Rectal smooth muscle tissue (tissue), 1 donor: ENCODE measurements at regions not wholly inside any gene's neighbourhood (a gene's known extent, or its start where the extent isn't known, plus 50 kb on each side); places are given as distances from the start of the nearest gene placed in this dataset.
A peak's percentile ranks its signal among the peaks of the same experiment; 100 is the strongest.
"Not testable (repeated sequence)": the region's sequence is repeated elsewhere in the genome, so short reads cannot be mapped to it uniquely, and the experiment has no call there.

Experiments used
- H3K27ac ChIP-seq: one replicate; pipeline ENCODE4 v1.7.0; 2013; ENCODE audit warnings: low read depth, low read length, inconsistent platforms
- H3K27me3 ChIP-seq: one replicate; pipeline ENCODE4 v1.7.0; 2013; ENCODE audit warnings: low read length; ENCODE audit not compliant: control insufficient read depth, insufficient read depth
- H3K36me3 ChIP-seq: one replicate; pipeline ENCODE4 v1.7.0; 2013; ENCODE audit warnings: low read length; ENCODE audit not compliant: control insufficient read depth, insufficient read depth
- H3K4me1 ChIP-seq: one replicate; pipeline ENCODE4 v1.7.0; 2013; ENCODE audit warnings: low read length; ENCODE audit not compliant: control insufficient read depth, insufficient read depth
- H3K4me3 ChIP-seq: one replicate; pipeline ENCODE4 v1.7.0; 2013; ENCODE audit warnings: low read length
- H3K9ac ChIP-seq: one replicate; pipeline ENCODE4 v1.7.0; 2013; ENCODE audit warnings: low read length

DNA sequence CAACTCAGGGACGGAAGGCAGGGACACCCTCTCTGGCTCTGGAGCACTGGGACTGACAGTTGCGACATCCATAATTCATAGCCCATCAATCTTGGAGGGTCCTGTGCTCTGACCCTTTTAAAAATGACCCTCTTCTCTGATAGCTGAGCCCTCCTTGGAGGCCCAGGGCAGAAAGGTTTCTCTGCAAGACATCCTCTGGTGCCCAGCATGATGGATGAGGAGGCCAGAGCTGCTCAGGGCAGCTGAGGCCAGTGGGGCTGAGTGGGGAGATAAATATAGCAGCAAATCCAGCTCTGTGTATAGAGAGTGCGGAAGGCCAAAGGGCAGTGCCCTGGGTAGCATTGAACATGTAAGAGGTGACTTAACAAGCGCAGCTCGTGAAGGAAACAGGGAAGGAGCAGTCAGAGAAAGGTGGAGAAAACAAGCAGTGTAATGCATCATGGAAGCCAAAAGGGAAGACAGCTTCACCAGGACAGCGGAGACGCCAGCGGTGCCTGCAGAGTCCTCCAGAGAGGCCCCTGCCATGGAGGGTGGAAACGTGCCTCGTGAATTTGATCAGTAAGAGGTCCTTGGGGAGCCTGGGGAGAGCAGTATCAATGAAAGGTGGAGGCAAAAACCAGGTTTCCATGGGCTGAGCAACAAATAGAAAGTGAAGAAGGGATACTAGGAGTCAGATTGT lies 50.4 kb upstream of the FMOD start:
- Histone ChIP-seq H3K36me3 (no peaks in the 10 kb centered on the region), H3K4me3 (no peak overlapping the region), H3K4me1 (peaks cover 20% of the 10 kb centered on the region), H3K9ac (no peak overlapping the region), H3K27ac (no peak overlapping the region), H3K27me3 (no peaks in the 10 kb centered on the region)

DNA sequence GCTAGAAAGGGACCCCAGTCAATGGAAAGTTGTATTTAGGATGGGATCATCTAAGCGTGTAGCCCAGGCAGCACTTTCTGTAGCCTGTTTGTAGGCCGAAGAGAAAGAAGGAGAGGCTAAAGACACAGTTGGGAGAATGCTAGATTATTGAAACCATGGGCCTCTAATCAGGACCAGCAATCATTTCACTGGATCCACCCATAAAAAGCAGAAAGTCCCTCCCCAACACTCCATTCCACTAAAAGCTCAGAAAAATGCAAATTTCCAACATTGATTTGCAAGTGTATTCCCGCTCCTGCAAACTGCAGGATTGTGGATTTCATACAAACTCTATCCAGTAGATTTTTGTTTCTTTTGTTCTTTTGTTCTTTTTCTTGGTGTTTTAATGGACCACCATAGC lies 51.2 kb upstream of the FMOD start:
- Histone ChIP-seq H3K36me3 (no peaks in the 10 kb centered on the region), H3K27ac (peak overlapping the region; percentile 60), H3K9ac (no peak overlapping the region), H3K4me1 (peaks cover 28% of the 10 kb centered on the region), H3K27me3 (no peaks in the 10 kb centered on the region), H3K4me3 (no peak overlapping the region)

DNA sequence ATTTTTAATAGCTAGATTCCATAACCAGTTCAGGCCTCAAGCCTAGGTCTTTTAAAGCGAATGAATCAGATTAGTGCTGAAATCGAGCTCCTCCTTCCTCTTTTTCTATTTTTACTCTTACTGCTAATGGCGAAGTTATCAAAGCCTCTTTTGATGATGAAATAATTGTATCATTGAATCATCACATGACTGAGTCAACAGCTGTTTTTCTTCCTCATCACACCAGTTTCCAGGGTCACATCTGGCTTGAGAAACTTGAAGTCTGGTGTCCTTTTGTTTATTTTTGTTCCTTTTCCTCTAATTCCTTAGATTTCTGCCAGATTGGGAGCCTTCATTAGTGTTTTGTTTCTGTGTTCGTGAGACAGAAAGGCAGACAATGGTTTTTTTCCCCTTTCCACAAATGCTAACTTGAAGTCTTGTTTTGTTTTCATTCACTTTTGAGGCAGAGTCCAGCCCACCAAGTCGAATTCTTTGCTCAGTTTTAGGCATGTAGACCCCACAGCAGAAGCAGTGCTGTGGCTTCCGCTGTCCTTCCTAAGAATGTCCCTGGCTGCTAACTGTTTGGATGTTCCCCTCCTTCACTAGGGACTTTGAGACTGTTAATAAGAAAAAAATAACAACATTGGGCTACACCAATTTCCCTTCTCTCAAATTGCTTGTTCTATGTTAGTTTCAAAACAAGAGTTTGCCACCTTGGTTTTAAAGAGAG lies 51.9 kb upstream of the FMOD start:
- no peak overlapping the region for H3K4me3 ChIP-seq
- H3K4me1 ChIP-seq, result peaks cover 31% of the 10 kb centered on the region
- no peaks in the 10 kb centered on the region for H3K36me3 ChIP-seq
- no peaks in the 10 kb centered on the region for H3K27me3 ChIP-seq
- H3K27ac ChIP-seq, result peak overlapping the region; percentile 73
- H3K9ac ChIP-seq, result no peak overlapping the region

DNA sequence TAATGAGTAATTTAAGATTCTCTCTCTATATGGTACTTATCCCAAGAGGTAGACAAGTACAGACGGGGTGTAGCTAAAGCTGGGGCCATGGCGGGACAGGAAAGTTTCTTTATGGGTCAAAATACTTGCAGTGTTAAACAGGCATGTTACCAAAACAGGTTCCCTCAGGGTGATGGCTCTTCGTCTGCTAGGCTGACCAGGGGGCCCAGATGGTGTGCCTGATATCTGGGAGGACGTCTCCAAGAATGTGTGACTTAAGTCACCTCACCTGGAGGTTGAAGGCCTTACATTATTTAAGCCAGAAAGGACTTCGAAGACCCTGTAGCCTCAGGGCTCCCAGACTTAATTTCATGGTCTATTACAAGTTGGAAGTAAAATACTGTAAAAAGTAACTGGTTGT lies 52.7 kb upstream of the FMOD start:
- peaks cover 39% of the 10 kb centered on the region for H3K4me1 ChIP-seq

DNA sequence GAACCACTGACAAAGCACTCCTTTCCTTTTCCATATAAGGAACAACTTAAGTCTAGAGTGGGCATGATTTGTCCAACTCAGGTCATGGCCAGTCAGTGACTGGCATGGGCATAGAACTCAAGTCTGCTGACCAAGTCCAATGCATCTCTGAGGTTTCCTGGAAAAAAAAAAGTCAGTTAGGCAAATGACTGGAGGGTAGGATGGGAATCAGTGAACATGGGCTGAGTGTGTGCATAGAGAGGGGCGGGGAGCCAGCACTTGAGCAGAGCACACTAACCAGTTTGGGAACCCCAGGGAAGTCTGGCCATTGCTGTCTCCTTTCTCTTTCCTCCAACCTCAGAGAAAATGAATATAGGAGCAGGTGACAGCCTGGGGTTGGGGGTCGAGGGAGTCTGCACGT lies 53.6 kb upstream of the FMOD start:
- H3K27me3 ChIP-seq, result no peaks in the 10 kb centered on the region
- H3K4me1 ChIP-seq, result peaks cover 48% of the 10 kb centered on the region
- H3K27ac ChIP-seq, result no peak overlapping the region
- no peaks in the 10 kb centered on the region for H3K36me3 ChIP-seq
- no peak overlapping the region for H3K9ac ChIP-seq
- H3K4me3 ChIP-seq, result no peak overlapping the region

More for the DNA sequence above, 52.7 kb upstream of the FMOD start:
- Histone ChIP-seq H3K36me3 (no peaks in the 10 kb centered on the region), H3K27ac (no peak overlapping the region), H3K27me3 (no peaks in the 10 kb centered on the region), H3K9ac (no peak overlapping the region), H3K4me3 (no peak overlapping the region)

DNA sequence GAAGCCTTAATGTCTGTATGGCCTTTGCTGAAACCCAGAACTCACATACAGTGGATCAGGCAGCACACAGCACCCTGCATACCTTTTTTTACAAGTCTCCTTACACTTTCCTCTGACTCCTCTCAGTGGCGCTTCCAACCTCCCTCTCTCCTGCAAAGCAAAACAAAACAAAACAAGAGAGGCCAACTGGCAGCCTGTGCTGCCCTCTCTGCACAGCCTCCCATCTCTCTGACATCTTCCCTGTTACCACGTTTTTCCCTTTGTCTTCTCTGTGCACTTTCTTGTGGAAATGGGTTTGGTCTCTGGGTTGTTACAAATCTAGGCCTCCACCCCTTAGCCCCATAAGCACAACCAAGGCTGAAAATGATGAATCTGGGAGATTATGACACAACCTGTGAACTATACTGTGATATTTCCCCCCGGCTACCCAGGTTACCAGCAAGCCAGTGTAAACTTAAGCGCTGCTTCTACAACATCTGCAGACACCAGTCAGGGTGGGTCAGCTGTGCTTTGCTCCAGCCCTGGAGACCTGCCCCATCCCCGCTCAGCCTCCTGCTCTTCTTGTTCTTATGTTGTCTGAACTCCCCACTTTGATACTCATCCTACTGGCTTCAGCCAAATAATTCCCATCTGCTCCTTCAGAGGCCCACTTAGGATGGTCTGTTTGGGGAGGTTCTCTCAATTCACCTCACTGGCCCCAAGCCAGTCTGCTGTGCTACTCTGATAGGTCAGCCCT lies 54.9 kb upstream of the FMOD start:
- Histone ChIP-seq H3K27ac (peak overlapping the region; percentile 87), H3K36me3 (no peaks in the 10 kb centered on the region), H3K4me1 (peaks cover 51% of the 10 kb centered on the region), H3K9ac (no peak overlapping the region), H3K27me3 (no peaks in the 10 kb centered on the region), H3K4me3 (no peak overlapping the region)

DNA sequence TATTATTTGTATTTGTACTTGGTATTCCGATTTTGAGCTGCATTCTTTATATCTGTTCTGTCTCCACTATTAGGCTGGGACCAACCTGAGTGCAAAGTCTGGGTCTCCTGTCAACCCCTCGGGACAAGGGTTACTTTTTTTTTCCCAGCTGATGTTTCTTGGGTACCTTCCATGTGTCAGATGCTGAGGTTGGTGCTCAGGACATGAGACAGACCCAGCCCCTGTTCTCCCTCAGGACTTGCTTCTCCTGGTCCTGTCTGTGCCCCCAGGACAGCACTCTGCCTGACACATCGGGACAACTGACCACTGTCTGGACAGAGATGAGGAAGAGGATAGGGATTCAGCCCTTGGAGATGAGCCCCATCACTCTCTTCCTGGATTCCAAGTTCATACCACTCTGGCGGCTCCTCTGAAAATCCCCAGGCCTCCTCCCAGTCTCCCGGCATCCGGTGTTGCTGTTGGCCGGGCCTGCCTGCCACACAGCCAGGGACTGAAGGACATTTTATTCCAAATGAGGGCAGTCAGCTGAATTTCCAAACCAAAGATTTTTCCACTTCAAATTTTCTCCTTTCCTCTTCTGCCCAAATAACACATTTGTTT lies 55.6 kb upstream of the FMOD start:
- Histone ChIP-seq H3K4me1 (peaks cover 51% of the 10 kb centered on the region), H3K36me3 (no peaks in the 10 kb centered on the region), H3K27me3 (no peaks in the 10 kb centered on the region), H3K9ac (no peak overlapping the region), H3K27ac (peak overlapping the region; percentile 87), H3K4me3 (no peak overlapping the region)

DNA sequence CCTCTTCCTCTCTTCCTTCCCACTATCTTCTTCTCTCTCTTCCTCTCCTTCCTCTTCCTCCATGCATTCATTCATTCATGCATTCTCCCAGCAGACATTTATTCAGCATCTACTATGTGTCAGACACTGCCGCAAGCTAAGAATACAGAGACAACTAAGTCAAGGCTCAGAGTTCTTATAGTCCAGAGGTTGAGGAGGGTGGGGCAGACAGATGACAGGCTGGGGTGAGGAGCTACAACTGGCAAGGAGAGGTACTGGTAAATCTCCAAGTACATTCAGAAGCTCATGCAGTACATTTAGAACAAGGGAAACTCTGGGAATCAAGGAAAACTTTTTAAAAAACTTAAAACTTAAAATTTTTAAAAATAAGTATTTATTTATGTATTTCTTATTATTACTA lies 56.4 kb upstream of the FMOD start:
- H3K9ac ChIP-seq, result no peak overlapping the region
- peak overlapping the region; percentile 87 for H3K27ac ChIP-seq
- no peak overlapping the region for H3K4me3 ChIP-seq
- no peaks in the 10 kb centered on the region for H3K27me3 ChIP-seq
- H3K4me1 ChIP-seq, result peaks cover 50% of the 10 kb centered on the region
- H3K36me3 ChIP-seq, result no peaks in the 10 kb centered on the region

DNA sequence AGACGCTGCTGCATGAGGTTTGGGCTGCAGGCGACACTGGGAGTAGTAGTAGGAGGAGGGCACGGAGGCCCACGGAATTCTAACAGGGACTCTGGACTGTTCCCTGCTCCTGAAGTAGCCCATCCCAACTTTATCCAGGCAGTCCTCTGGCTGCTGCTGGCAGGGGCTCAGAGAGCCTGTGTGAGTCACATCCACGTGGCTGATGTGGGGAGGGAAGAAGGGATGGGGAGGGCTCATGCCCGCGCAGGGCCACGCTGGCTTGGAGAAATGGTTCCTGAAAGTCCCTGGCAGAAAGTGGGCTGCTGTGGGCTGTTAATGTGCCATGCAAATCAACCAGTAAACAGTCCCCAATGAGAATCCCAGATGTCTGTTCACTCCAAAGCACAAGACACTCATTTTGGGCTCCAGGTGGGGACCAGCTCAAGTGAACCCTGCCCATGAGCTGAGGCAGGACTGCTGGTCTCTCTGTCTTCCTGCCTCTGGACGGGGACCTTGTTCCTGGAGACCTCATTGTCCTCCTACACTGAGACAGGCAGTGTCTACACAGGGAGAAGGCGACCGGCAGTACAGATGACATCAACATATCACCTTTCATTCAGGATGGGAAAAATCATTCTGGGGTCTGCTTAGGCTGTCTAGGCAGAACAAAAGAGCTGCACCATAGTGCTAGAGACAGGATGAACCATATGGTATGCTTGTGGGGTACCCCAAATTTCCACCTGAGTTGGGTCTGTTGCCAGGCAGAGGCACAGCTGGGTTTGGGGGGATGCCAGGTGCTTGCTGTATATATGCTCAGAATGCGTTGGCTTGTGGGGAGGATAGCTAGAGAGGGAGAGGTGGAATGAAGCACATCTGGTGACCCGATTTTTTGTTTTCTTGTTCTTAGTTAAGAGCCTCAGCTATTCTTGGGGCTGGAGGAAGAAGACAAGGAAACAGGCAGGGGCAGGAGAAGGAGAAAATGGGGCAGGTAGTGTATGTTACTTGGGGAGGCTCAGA lies 57.9 kb upstream of the FMOD start:
- Histone ChIP-seq H3K36me3 (no peaks in the 10 kb centered on the region), H3K27ac (peak overlapping the region; percentile 80), H3K4me3 (no peak overlapping the region), H3K9ac (no peak overlapping the region), H3K4me1 (peaks cover 46% of the 10 kb centered on the region), H3K27me3 (no peaks in the 10 kb centered on the region)

DNA sequence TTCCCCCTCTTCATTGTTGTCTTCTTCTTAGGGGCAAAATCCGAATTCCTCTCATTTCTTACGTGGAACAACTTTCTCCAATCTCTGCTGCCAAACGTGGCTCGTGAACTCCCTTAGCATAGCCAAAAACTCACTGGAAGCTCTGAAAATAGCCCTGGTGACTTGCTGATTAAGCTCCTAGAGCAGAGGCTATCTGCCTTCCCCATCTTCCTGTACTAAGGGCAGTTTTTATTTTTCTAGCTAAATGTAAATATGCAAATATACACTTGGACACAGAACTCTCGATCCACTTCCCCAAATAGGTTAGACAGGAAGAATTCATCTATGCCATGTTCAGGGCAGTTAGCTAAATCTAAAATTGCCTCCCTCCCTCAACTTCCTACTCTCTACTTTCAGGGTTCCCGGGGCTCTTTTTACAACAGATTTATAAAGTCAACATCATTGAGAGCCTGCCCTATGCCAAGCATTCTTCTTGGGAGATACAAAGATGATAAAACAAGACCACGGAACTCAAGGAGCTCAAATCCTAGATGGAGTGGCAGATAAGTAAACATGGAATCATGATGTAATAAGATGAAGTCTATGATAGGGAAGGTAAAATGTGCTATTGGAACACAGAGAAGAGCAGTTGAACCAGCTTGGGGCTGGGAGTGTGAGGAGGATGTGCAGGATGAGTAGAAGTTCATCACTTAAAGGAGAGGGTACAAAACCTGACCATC lies 59.4 kb upstream of the FMOD start:
- Histone ChIP-seq H3K27ac (no peak overlapping the region), H3K36me3 (no peaks in the 10 kb centered on the region)

DNA sequence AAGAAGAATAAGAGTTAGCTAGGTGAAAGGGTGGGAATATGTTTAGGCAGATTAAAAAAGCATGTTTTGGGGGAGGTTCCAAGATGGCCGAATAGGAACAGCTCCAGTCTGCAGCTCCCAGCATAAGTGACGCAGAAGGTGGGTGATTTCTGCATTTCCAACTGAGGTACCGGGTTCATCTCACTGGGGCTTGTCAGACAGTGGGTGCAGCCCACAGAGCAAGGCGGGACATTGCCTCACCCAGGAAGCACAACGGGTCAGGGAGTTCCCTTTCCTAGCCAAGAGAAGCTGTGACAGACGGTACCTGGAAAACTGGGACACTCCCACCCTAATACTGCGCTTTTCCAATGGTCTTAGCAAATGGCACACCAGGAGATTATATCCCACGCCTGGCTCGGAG lies 60.5 kb upstream of the FMOD start:
- not testable (repeated sequence) for H3K4me3 ChIP-seq, H3K9ac ChIP-seq, H3K36me3 ChIP-seq, H3K27ac ChIP-seq, H3K27me3 ChIP-seq
- H3K4me1 ChIP-seq, result peaks cover 31% of the 10 kb centered on the region

More for the DNA sequence above, 59.4 kb upstream of the FMOD start:
- Histone ChIP-seq H3K9ac (no peak overlapping the region), H3K4me3 (no peak overlapping the region), H3K4me1 (peaks cover 42% of the 10 kb centered on the region), H3K27me3 (no peaks in the 10 kb centered on the region)
